ENCODE measurements at regions not wholly inside any gene's neighbourhood (a gene's known extent, or its start where the extent isn't known, plus 50 kb on each side); places are given as distances from the start of the nearest gene placed in this dataset.

DNA sequence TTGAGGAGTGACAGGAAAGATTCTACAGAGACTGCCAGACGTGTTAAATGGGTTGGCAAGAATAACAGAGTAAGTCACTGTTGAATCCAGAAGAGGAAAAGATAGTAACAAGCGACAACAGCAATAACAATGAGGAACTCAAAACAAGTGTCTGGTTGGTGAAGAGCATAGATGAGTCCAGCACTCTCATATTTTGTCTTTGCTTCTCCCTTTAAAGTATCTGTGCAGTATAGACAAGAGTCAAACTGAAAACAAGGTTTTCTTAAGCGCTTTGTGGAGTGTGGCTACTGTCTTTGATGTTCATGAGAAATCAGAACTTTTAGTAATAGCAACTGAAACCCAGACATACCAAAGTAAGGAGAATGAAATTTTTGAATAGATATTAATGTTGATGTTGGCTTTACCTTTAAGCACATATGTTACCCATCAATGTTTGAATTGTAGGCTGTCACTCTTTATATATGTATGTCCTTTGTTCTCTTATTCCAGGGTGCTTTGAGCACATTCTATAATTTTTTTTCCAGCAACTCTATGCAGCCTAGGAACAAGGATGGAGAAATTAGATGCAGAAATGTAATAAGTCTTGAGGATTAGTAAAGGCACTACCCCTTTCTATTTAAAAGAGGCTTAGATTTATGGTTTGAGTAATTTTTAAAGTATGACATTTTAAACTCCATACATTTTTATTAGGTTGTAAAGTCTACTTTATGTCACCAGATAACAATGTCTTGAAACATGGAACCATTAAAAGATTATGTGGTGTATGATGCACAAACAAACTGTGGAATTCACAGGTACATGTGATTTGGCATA is 185.5 kb downstream of the NFKBIZ start:
- no peaks in the 10 kb centered on the region for H3K9me3 ChIP-seq (ENCODE audit: low read depth)

GRCh38 chr3:102036017-102036416 is 186.7 kb downstream of the NFKBIZ start:
- Histone ChIP-seq H3K4me3 (no peak overlapping the region), H3K36me3 (no peaks in the 10 kb centered on the region), H3K4me1 (ENCODE audit: low read depth) (no peaks in the 10 kb centered on the region), H3K9me3 (ENCODE audit: low read depth) (no peaks in the 10 kb centered on the region), H3K27ac (no peak overlapping the region), H3K27me3 (no peaks in the 10 kb centered on the region)
- TF ChIP-seq, protein P1, sequence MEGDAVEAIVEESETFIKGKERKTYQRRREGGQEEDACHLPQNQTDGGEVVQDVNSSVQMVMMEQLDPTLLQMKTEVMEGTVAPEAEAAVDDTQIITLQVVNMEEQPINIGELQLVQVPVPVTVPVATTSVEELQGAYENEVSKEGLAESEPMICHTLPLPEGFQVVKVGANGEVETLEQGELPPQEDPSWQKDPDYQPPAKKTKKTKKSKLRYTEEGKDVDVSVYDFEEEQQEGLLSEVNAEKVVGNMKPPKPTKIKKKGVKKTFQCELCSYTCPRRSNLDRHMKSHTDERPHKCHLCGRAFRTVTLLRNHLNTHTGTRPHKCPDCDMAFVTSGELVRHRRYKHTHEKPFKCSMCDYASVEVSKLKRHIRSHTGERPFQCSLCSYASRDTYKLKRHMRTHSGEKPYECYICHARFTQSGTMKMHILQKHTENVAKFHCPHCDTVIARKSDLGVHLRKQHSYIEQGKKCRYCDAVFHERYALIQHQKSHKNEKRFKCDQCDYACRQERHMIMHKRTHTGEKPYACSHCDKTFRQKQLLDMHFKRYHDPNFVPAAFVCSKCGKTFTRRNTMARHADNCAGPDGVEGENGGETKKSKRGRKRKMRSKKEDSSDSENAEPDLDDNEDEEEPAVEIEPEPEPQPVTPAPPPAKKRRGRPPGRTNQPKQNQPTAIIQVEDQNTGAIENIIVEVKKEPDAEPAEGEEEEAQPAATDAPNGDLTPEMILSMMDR (IDR thresholded peaks at IDR 0.05; ENCODE audit: low read depth, low read length) = no peak
- no peak for DNase-seq (ENCODE audit: low read depth in 1 of 2, low spot score in 1 of 2)

More for the DNA sequence above, 185.5 kb downstream of the NFKBIZ start:
- H3K4me3 ChIP-seq = no peak overlapping the region
- no peaks in the 10 kb centered on the region for H3K36me3 ChIP-seq
- no peaks in the 10 kb centered on the region for H3K4me1 ChIP-seq (ENCODE audit: low read depth)
- TF ChIP-seq, protein P1 (IDR thresholded peaks at IDR 0.05; ENCODE audit: low read depth, low read length) = no peak
- DNase-seq (ENCODE audit: low read depth in 1 of 2, low spot score in 1 of 2) = no peak
- no peaks in the 10 kb centered on the region for H3K27me3 ChIP-seq
- no peak overlapping the region for H3K27ac ChIP-seq

GRCh38 chr3:102036472-102036871 is 187.2 kb downstream of the NFKBIZ start:
- Histone ChIP-seq H3K27me3 (no peaks in the 10 kb centered on the region), H3K36me3 (no peaks in the 10 kb centered on the region), H3K4me3 (no peak overlapping the region), H3K4me1 (ENCODE audit: low read depth) (no peaks in the 10 kb centered on the region), H3K27ac (no peak overlapping the region), H3K9me3 (ENCODE audit: low read depth) (no peaks in the 10 kb centered on the region)
- no peak for DNase-seq (ENCODE audit: low read depth in 1 of 2, low spot score in 1 of 2)
- TF ChIP-seq, protein P1 (IDR thresholded peaks at IDR 0.05; ENCODE audit: low read depth, low read length) = no peak

GRCh38 chr3:102037209-102037608 is 187.9 kb downstream of the NFKBIZ start:
- Histone ChIP-seq H3K9me3 (ENCODE audit: low read depth) (no peaks in the 10 kb centered on the region), H3K27ac (no peak overlapping the region), H3K4me1 (ENCODE audit: low read depth) (no peaks in the 10 kb centered on the region), H3K4me3 (no peak overlapping the region), H3K36me3 (no peaks in the 10 kb centered on the region), H3K27me3 (no peaks in the 10 kb centered on the region)
- peak in 1 of 2 donors; percentile 30 for DNase-seq (ENCODE audit: low read depth in 1 of 2, low spot score in 1 of 2)
- TF ChIP-seq, protein P1 (IDR thresholded peaks at IDR 0.05; ENCODE audit: low read depth, low read length) = no peak

GRCh38 chr3:102037791-102038190 is 188.5 kb downstream of the NFKBIZ start:
- TF ChIP-seq, protein P1 (IDR thresholded peaks at IDR 0.05; ENCODE audit: low read depth, low read length) = no peak
- H3K36me3 ChIP-seq = no peaks in the 10 kb centered on the region
- DNase-seq (ENCODE audit: low read depth in 1 of 2, low spot score in 1 of 2) = no peak

More at GRCh38 chr3:102037791-102038190, 188.5 kb downstream of the NFKBIZ start:
- H3K27ac ChIP-seq = no peak overlapping the region
- H3K27me3 ChIP-seq = no peaks in the 10 kb centered on the region
- no peaks in the 10 kb centered on the region for H3K4me1 ChIP-seq (ENCODE audit: low read depth)
- no peaks in the 10 kb centered on the region for H3K9me3 ChIP-seq (ENCODE audit: low read depth)
- no peak overlapping the region for H3K4me3 ChIP-seq

All from cardiac muscle cell (in vitro differentiated cells and primary cell).